HG02623 (cell line): ENCODE measurements at regions not wholly inside any gene's neighbourhood (a gene's known extent, or its start where the extent isn't known, plus 50 kb on each side); places are given as distances from the start of the nearest gene placed in this dataset.
"Not testable (repeated sequence)": the region's sequence is repeated elsewhere in the genome, so short reads cannot be mapped to it uniquely, and the experiment has no call there.

Experiments used
- ATAC-seq: cut with Tn5 transposase; IDR thresholded peaks from one replicate; pipeline ENCODE4 v1.9.1; 2021; ENCODE audit warnings: moderate library complexity; ENCODE audit not compliant: unreplicated experiment

DNA sequence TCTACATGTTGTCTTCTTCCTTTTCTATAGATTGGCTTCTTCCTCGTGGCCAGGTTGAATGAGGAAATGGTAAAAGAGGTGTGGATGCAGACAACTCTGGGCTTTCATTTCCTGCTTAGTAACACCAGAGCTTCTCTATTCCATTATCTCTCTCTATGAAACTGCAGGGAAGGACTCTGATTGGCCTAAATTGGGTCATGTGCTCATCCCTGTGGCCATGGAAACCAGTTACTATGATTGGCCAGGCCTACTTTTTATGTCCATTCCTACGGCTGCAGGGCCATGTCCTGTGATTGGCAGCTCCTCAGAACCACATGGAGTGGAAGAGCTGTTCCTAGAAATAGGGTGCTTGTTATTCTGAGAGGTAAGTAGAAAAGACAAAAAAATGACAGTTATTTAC, 486.9 kb upstream of the ADAMTS9 start:
- no peak for ATAC-seq

DNA sequence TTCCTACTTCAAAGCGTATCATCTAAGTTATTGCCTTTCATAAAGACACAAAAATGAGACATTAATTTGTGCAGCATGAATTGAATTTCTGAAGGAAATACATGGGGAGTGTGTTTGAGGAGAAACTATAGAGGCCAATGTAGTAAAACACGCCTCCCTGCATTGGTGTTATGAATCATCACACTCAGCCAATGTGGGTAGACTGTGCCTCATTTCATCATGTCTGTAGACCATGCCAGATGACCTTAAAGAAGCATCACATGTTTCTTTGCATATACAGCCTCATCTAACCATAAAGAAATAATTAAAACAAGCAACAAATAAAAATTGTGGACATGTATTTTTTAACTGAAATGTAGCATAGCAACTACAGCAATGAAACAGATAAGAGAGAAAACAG, 486.0 kb upstream of the ADAMTS9 start:
- ATAC-seq: no peak

DNA sequence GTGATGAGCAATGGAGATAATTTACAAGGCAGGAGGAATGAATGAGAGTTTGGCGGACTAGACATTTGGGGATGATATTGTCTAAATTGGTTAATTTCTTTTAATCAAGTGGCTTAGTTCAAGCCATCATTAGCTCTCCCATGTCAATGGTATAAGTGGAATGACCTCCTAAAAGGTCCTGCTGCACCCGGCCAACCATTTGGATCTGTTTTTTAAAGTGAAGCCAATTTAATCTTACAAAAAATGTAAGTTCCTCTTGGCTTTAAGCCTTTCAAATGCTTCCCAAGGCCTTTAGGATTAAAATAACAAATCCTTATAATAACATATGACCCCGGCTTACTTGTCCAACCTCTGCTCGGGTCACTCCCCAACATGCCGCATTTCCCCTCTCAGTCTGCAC, 484.4 kb upstream of the ADAMTS9 start:
- ATAC-seq: no peak

DNA sequence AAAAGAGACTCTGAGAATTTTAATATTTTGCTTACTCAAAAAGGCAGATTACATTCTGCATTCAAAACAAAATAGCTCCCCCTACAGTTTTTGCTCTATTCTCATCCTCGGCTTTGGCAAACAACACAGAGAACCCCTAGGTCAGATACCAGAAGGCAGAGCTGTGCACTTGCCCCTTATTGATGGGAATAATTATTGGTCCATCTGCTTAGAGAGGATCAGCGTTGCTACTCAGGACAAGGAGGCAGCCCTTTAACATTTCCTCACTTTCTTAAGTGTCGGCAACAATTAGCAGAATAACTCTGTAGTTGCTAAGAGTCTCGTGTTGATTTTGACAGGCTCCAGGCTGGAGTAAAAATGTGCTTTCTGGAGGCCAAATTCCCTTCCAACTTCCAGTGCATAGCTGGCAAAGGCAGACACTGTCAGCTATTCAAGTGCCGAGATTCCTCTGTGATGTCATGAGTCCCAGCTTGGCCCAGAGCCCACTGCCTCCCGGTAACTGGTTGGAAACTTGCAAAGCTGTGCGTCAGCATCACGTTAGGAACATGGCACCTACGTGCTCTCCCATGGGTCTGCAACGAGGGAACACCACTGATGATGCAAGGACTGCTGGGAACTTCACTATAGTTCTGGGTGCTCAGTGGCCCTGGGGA, 482.7 kb upstream of the ADAMTS9 start:
- ATAC-seq: no peak

- ATAC-seq: no peak
Measured at GRCh38 chr3:65169961-65170360, 482.2 kb upstream of the ADAMTS9 start.

DNA sequence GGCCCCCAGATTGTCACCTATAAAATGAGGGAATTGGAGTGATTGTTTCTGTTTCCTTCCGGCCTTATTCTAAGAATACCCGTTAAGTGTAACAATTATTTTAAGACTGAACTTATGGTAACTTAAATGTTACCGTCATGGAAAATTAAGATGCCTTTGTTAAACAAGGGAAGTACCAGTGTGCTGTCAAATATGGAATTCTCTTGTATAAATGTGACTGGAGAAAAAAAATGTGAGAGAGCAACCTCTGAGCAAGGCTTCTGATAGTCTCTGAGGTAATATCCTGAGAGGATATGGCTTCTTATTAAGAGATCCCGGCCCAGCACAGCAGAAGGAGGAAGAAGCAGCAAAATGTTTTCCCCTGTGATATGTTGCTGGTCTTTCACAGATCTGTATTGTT, 480.7 kb upstream of the ADAMTS9 start:
- no peak for ATAC-seq

GRCh38 chr3:65166531-65166930, 478.7 kb upstream of the ADAMTS9 start:
- no peak for ATAC-seq

GRCh38 chr3:65158023-65158422, 470.2 kb upstream of the ADAMTS9 start:
- ATAC-seq: no peak

- ATAC-seq: no peak
Measured at GRCh38 chr3:65153850-65154512, 466.2 kb upstream of the ADAMTS9 start.

DNA sequence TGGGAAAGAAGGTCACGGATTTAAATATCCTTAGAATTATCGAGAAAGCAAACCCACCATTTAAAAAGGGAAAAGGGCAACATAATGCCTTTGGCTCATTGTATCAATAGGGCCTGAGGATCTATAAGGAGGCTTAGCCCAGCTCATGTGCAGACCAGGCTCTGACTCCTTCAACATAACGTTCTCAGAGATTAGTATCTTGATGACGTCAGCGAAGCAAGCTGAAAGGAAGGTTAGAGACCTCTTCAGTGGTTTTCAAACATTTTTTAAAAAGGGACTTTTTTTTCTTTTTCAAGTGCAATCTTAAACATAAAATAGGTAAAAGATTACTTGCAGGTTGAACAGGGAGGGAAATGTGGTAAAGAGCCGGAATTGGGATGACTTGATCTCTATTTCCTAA, 463.9 kb upstream of the ADAMTS9 start:
- no peak for ATAC-seq

DNA sequence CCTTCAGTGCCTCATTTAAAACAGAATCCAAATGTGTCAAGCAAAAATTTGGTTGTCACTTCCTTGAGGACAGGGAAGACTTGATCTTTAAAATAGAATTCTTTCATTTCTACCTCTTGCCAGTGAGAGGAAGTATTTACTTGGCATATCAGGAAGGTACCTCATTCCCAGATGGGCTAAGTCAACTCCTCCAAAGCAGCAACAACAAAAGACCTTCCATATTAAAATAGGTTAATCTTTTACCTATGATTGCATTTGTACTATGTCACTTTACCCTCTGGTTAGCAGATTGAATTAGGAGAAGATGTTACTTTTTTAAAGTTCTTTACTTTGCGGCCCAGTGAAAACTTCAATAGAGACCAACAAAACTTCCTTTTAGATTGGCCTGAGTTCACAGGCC, 462.1 kb upstream of the ADAMTS9 start:
- ATAC-seq: no peak

DNA sequence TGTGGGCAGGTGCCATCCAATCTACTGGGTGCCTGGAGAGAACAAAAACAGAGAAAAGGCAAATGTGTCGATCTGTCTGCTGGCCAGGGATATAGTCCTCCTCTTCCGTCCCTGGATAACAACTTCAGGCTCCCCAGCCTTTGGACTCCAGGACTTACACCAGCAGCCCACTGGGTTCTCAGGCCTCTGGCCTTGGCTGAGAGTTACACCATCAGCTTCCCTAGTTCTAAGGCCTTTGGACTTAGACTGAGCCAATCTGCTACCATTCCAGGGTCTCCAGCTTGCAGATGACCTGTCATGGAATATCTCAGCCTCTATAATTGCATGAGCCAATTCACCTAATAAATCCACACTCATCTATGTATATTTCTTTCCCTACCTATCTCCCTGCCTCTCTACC, 460.9 kb upstream of the ADAMTS9 start:
- ATAC-seq: no peak

DNA sequence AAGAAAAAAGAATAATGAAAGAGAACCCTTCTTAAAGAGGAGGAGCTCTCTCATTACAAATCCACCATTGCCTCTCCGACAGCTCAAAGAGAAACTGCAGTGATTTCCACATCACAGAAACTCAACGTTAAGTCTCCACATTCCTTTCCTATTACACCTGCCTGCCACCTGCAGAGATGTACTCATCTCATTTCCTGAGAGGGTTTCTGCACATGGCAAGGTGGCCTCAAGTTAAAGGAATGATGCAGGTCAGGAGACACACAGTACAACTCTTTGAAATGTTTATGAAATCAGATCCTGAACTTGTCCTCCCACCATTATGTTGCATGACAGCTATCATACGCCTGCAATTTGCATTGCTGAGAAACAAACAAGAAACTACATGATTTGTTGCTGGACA, 458.4 kb upstream of the ADAMTS9 start:
- ATAC-seq: no peak

DNA sequence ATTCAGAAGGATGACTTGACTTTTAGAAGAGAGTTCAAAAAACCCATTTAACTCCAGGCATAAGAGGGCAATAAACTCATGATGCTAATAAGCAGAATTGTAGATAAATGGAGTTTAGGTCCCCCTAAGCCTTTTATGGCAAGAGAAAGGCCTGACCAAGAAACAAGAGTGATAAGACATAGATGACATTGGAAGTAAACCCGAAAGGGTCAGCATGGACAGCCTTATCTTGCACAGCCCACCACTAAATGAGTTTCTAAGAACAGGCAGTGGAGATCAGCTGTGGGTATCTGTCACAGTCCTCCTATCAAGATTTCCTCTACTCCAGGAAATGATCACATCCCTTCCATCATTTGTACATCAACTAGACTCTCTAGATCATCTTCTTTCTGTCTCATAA, 457.9 kb upstream of the ADAMTS9 start:
- no peak for ATAC-seq

DNA sequence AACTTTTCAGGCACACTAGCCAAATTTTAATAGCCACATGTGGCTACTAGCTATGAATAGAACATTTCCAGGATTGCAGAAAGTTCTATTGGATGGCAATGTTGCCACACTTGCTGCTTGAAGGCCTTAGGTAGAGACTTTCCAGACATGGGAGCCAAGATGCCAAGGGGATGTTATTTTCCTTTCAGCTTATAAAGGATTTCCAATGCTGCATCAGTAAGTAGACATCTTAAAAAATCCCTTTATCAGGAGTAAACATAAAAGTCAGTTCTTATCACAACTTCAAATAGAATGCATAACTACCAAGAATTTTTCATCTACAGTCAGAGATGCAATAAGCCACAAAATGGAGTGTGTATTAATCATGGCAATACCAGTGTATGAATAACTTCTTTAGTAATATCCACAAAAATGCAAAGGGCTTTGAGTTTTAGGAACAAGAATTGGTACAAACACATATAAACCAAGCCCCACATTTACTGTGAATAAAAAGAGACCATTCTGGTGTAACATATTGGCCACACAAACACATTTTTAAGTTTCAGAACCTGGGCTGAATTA, 457.1 kb upstream of the ADAMTS9 start:
- ATAC-seq: no peak

- ATAC-seq: no peak
Measured at GRCh38 chr3:65142456-65142855, 454.7 kb upstream of the ADAMTS9 start.

DNA sequence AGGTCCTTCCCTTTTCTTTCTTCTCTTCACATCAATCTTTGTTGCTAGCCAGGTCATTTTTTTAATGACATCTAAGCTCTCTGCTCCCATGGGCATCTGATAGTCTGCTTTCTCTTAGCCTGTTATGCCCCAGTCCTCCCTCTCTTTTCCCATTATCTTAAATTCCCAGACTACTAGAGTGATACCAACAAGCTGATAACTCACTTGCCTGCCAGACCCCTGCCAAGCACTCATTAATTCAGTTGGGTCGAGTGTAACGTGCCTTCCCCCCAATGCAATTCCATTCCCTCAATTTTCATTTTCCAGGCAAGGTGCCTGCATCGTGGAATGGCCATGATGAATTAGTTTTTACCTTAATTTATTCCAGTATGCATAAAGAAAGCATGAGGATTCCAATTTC, 450.8 kb upstream of the ADAMTS9 start:
- no peak for ATAC-seq

GRCh38 chr3:65133752-65134151, 446.0 kb upstream of the ADAMTS9 start:
- ATAC-seq: not testable (repeated sequence)

GRCh38 chr3:65130782-65131181, 443.0 kb upstream of the ADAMTS9 start:
- ATAC-seq: no peak

DNA sequence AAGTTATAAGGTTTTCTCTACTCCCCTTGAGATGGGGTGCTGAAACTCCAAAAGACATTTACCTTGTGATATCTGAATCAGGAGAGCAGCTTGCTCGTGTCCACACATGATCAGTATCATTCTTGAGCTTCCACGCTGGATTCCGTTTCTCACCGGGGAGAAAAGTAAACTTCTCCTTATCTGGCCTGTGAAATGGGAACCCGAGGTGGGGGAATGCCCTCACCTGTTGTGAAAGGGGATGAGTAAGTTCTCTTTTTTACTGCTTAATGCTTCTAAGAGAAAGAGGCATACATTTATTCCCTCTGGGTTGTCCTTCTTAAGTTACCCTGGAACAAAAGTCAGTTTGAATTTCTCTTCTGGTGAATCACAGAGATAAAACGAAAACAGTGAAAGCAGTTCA, 440.5 kb upstream of the ADAMTS9 start:
- ATAC-seq: no peak

DNA sequence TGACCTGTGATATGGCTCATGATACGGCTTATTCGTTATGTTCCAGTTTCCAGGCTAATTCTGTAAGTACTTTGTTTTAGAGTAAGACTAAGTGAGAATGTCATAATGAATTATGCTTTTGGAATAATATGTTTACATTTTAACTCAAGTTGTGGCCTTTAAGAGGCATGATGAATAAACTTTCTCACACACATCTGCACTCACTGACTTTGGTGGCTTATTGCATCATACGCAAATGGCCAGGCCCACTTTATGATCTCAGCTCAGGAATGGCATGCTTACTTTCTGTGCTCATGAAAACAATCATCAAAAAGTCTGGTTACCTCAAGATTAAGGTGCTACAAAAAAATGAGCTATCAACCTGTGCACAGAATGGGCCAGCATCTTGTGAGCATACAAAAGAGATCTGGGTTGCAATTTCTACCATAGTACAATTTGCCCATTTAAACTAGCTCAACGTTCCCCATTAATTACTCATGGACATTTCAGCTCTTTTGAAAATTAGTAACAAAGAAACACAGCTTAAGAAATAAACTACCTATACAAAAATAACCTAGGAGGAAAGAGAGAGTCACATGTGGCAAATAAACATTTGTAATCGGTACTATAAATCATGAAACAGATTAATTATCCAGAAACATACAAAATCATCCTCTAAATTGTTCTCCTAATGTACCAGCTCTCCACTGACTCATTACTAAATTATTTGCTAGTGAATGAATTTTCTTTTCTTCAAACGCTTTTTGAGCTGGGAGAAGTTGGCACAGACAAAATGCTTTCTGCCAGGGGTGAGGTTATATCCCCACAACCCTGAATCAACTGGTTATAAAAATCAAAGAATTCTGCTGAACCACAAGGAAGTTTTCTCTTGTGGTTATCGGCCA, 439.0 kb upstream of the ADAMTS9 start:
- ATAC-seq: no peak

- not testable (repeated sequence) for ATAC-seq
Measured at GRCh38 chr3:65120156-65120555, 432.4 kb upstream of the ADAMTS9 start.
